ENCODE measurements at regions not wholly inside any gene's neighbourhood (a gene's known extent, or its start where the extent isn't known, plus 50 kb on each side); places are given as distances from the start of the nearest gene placed in this dataset.

GRCh38 chr1:228836427-228836826 is 101.1 kb downstream of the RHOU start:
- peak overlapping the region; percentile 95 for H3K27ac ChIP-seq
- 32% methylated on average over 3 of the region's 3 CpGs for WGBS (ENCODE audit: low lambda C conversion rate, missing lambda C conversion rate)

GRCh38 chr1:228837032-228837431 is 101.8 kb downstream of the RHOU start:
- Histone ChIP-seq H3K4me3 (no peak overlapping the region), H3K27me3 (no peaks in the 10 kb centered on the region), H3K9me2 (replicated peaks; ENCODE audit: insufficient read depth) (no peaks in the 10 kb centered on the region), H3K4me2 (peak overlapping the region; percentile 55), H3K36me3 (replicated peaks; ENCODE audit: insufficient read depth, low read depth) (no peaks in the 10 kb centered on the region), H2AFZ (no peak overlapping the region), H3K27ac (peak overlapping the region; percentile 95), H3K79me2 (no peaks in the 10 kb centered on the region), H4K20me1 (ENCODE audit: insufficient read depth, poor library complexity, severe bottlenecking) (no peaks in the 10 kb centered on the region), H3K4me1 (ENCODE audit: insufficient read depth) (peaks cover 58% of the 10 kb centered on the region), H3K9me3 (ENCODE audit: low read depth) (no peaks in the 10 kb centered on the region)
- TF ChIP-seq CTCF (IDR thresholded peaks at IDR 0.05; ENCODE audit: poor library complexity) (no peak), EZH2phosphoT487 (IDR thresholded peaks at IDR 0.05; ENCODE audit: low read depth, severe bottlenecking, unreplicated experiment) (no peak), EZH2 (IDR thresholded peaks at IDR 0.05; ENCODE audit: borderline replicate concordance) (no peak)
- DNase-seq (ENCODE audit: low spot score), result peak; percentile 23
- WGBS (ENCODE audit: low lambda C conversion rate, missing lambda C conversion rate), result 58% methylated on average over 8 of the region's 8 CpGs

More at GRCh38 chr1:228836427-228836826, 101.1 kb downstream of the RHOU start:
- peak overlapping the region; percentile 55 for H3K4me2 ChIP-seq
- no peaks in the 10 kb centered on the region for H3K27me3 ChIP-seq
- peaks cover 54% of the 10 kb centered on the region for H3K4me1 ChIP-seq (ENCODE audit: insufficient read depth)
- no peak overlapping the region for H3K4me3 ChIP-seq
- H4K20me1 ChIP-seq (ENCODE audit: insufficient read depth, poor library complexity, severe bottlenecking), result no peaks in the 10 kb centered on the region
- H3K36me3 ChIP-seq (replicated peaks; ENCODE audit: insufficient read depth, low read depth), result no peaks in the 10 kb centered on the region
- H3K79me2 ChIP-seq, result no peaks in the 10 kb centered on the region
- H2AFZ ChIP-seq, result no peak overlapping the region
- TF ChIP-seq EZH2 (IDR thresholded peaks at IDR 0.05; ENCODE audit: borderline replicate concordance) (no peak), EZH2phosphoT487 (IDR thresholded peaks at IDR 0.05; ENCODE audit: low read depth, severe bottlenecking, unreplicated experiment) (no peak), CTCF (IDR thresholded peaks at IDR 0.05; ENCODE audit: poor library complexity) (no peak)
- no peaks in the 10 kb centered on the region for H3K9me3 ChIP-seq (ENCODE audit: low read depth)
- DNase-seq (ENCODE audit: low spot score), result peak; percentile 72
- no peaks in the 10 kb centered on the region for H3K9me2 ChIP-seq (replicated peaks; ENCODE audit: insufficient read depth)

- H3K36me3 ChIP-seq (replicated peaks; ENCODE audit: insufficient read depth, low read depth), result no peaks in the 10 kb centered on the region
- no peaks in the 10 kb centered on the region for H4K20me1 ChIP-seq (ENCODE audit: insufficient read depth, poor library complexity, severe bottlenecking)
- no peaks in the 10 kb centered on the region for H3K9me3 ChIP-seq (ENCODE audit: low read depth)
- H3K4me3 ChIP-seq, result no peak overlapping the region
- no peaks in the 10 kb centered on the region for H3K9me2 ChIP-seq (replicated peaks; ENCODE audit: insufficient read depth)
- H2AFZ ChIP-seq, result no peak overlapping the region
- H3K27ac ChIP-seq, result peak overlapping the region; percentile 95
- TF ChIP-seq EZH2 (IDR thresholded peaks at IDR 0.05; ENCODE audit: borderline replicate concordance) (no peak), EZH2phosphoT487 (IDR thresholded peaks at IDR 0.05; ENCODE audit: low read depth, severe bottlenecking, unreplicated experiment) (no peak), CTCF (IDR thresholded peaks at IDR 0.05; ENCODE audit: poor library complexity) (no peak)
- DNase-seq (ENCODE audit: low spot score), result peak; percentile 88
- peak overlapping the region; percentile 55 for H3K4me2 ChIP-seq
- peaks cover 64% of the 10 kb centered on the region for H3K4me1 ChIP-seq (ENCODE audit: insufficient read depth)
- no peaks in the 10 kb centered on the region for H3K27me3 ChIP-seq
- 40% methylated on average over 11 of the region's 11 CpGs for WGBS (ENCODE audit: low lambda C conversion rate, missing lambda C conversion rate)
- no peaks in the 10 kb centered on the region for H3K79me2 ChIP-seq
Measured at GRCh38 chr1:228837817-228838716, 102.8 kb downstream of the RHOU start.

Measured in hepatocyte (in vitro differentiated cells).